SU-DHL-6 (cell line): ENCODE measurements at regions not wholly inside any gene's neighbourhood (a gene's known extent, or its start where the extent isn't known, plus 50 kb on each side); places are given as distances from the start of the nearest gene placed in this dataset.

Experiments
- H2AFZ ChIP-seq: fragments of 200-600 bp; sonication (generic); 2 replicates; pipeline ENCODE4 v1.6.1; 2014; ENCODE audit warnings: low read depth, mild to moderate bottlenecking, moderate library complexity, mixed read lengths, antibody characterized with exemption, low read length; ENCODE audit not compliant: severe bottlenecking
- H3F3A ChIP-seq: fragments of 200-600 bp; shearing (Covaris generic); 2 replicates; pipeline ENCODE4 v1.6.0; 2016; ENCODE audit warnings: antibody characterized with exemption, mild to moderate bottlenecking; ENCODE audit not compliant: insufficient read depth
- H3K27ac ChIP-seq: fragments of 200-600 bp; sonication (generic); 2 replicates; pipeline ENCODE4 v1.5.1; 2016; ENCODE audit warnings: low read depth, mild to moderate bottlenecking, low read length, moderate library complexity, mixed read lengths
- H3K27me3 ChIP-seq: fragments of 200-600 bp; sonication (generic), shearing (Covaris generic); 2 replicates; pipeline ENCODE4 v1.6.0; 2014; ENCODE audit warnings: mild to moderate bottlenecking, low read length
- H3K36me3 ChIP-seq: fragments of 200-600 bp; sonication (generic); 2 replicates; pipeline ENCODE4 v1.6.1; 2014; ENCODE audit warnings: mild to moderate bottlenecking, low read length, mixed read lengths
- H3K4me2 ChIP-seq: fragments of 300-600, 200-600 bp; shearing (Covaris generic), sonication (generic); 2 replicates; pipeline ENCODE4 v1.6.0; 2014; ENCODE audit warnings: low read length, low read depth, mild to moderate bottlenecking; ENCODE audit not compliant: poor library complexity, severe bottlenecking
- H3K4me3 ChIP-seq: fragments of 200-600 bp; sonication (generic); 2 replicates; pipeline ENCODE4 v1.5.1; 2014; ENCODE audit warnings: antibody characterized with exemption, low read length, mild to moderate bottlenecking, mixed read lengths; ENCODE audit not compliant: insufficient read depth, poor library complexity, severe bottlenecking
- H3K79me2 ChIP-seq: fragments of 200-600 bp; sonication (generic); 2 replicates; pipeline ENCODE4 v1.6.1; 2014; ENCODE audit warnings: mild to moderate bottlenecking, low read length, moderate library complexity; ENCODE audit not compliant: insufficient read depth
- H3K9ac ChIP-seq: fragments of 200-600 bp; sonication (generic); 2 replicates; pipeline ENCODE4 v1.7.0; 2014; ENCODE audit warnings: mild to moderate bottlenecking, low read length
- H3K9me2 ChIP-seq: fragments of 200-600 bp; sonication (generic); replicated peaks from 2 replicates; pipeline ENCODE4 v1.6.1; 2014; ENCODE audit warnings: low read length; ENCODE audit not compliant: insufficient read depth
- H3K9me3 ChIP-seq: fragments of 200-600 bp; sonication (generic); 2 replicates; pipeline ENCODE4 v1.6.1; 2014; ENCODE audit warnings: low read length, mixed read lengths; ENCODE audit not compliant: insufficient read depth
- H4K20me1 ChIP-seq: fragments of 200-600 bp; sonication (generic); 2 replicates; pipeline ENCODE4 v1.6.1; 2014; ENCODE audit warnings: low read depth, mild to moderate bottlenecking, antibody characterized with exemption, low read length, moderate library complexity, mixed read lengths
- CTCF ChIP-seq: fragments of 200-600 bp; sonication (generic); IDR thresholded peaks from one replicate; pipeline ENCODE4 v1.5.1; 2017; ENCODE audit warnings: antibody characterized with exemption, mild to moderate bottlenecking, low read length, moderate library complexity; ENCODE audit not compliant: insufficient read depth, poor library complexity, severe bottlenecking
- EZH2phosphoT487 ChIP-seq: fragments of 200-600 bp; sonication (generic), shearing (Covaris generic); conservative IDR thresholded peaks from 2 replicates; pipeline ENCODE4 v1.6.1; 2018; ENCODE audit warnings: mild to moderate bottlenecking, antibody characterized with exemption, low read length, moderate library complexity, mixed read lengths

DNA sequence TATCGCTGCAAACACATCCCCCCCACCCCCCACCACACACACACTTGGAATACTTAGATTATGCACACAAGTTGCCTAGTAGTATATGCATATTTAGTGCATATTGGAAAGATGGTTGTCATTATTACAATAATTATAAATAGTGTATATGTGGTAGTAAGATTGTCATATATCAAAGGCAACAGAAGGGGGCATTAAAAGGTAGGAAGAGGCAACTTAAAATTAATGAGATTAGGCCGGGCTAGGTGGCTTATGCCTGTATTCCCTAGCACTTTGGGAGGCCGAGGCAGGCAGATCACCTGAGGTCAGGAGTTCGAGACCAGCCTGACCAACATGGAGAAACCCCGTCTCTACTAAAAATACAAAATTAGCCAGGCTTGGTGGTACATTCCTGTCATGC, 52.1 kb downstream of the GSC start:
- Histone ChIP-seq H3K27me3 (no peaks in the 10 kb centered on the region), H3K79me2 (no peaks in the 10 kb centered on the region), H3K4me3 (no peak overlapping the region), H3K27ac (no peak overlapping the region), H4K20me1 (no peaks in the 10 kb centered on the region), H3K36me3 (no peaks in the 10 kb centered on the region), H3K9me2 (no peaks in the 10 kb centered on the region), H3K9me3 (no peaks in the 10 kb centered on the region), H2AFZ (no peak overlapping the region), H3K4me2 (no peak overlapping the region), H3F3A (no peaks in the 10 kb centered on the region), H3K9ac (no peak overlapping the region)
- TF ChIP-seq EZH2phosphoT487 (no peak), CTCF (no peak)

GRCh38 chr14:94716976-94717375, 52.9 kb downstream of the GSC start:
- H3K9ac ChIP-seq, result no peak overlapping the region

DNA sequence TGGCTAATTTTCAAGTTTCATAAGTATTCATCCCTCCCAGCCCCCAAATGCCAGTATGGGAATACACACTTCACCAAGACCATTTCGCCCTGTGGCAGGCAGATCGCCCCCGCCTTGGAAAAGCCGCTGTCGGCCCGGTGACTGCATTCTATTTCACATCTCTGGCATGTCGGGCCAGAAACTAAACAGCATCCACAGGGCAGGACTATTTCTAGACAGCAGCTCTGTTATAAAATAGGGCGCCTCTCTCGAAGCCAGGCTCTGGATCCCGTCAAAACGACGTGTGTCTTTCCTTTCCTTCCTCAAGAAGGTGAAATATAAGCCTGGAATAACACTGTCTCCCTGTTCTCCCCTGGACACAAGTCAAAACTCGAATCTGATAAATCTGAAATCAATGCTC, 56.8 kb downstream of the GSC start:
- Histone ChIP-seq H3K9me2 (no peaks in the 10 kb centered on the region), H3K27me3 (no peaks in the 10 kb centered on the region), H3K9ac (no peak overlapping the region), H3K27ac (no peak overlapping the region), H3K4me3 (no peak overlapping the region), H3K4me2 (no peak overlapping the region), H4K20me1 (no peaks in the 10 kb centered on the region), H3K36me3 (no peaks in the 10 kb centered on the region), H3K79me2 (no peaks in the 10 kb centered on the region), H3F3A (no peaks in the 10 kb centered on the region), H3K9me3 (no peaks in the 10 kb centered on the region), H2AFZ (no peak overlapping the region)
- no peak for TF ChIP-seq EZH2phosphoT487
- TF ChIP-seq CTCF, result no peak

More at GRCh38 chr14:94716976-94717375, 52.9 kb downstream of the GSC start:
- Histone ChIP-seq H3F3A (no peaks in the 10 kb centered on the region), H4K20me1 (no peaks in the 10 kb centered on the region), H3K27me3 (no peaks in the 10 kb centered on the region), H3K36me3 (no peaks in the 10 kb centered on the region), H3K9me3 (no peaks in the 10 kb centered on the region), H3K27ac (no peak overlapping the region), H3K79me2 (no peaks in the 10 kb centered on the region), H3K4me2 (no peak overlapping the region), H2AFZ (no peak overlapping the region), H3K4me3 (no peak overlapping the region), H3K9me2 (no peaks in the 10 kb centered on the region)
- TF ChIP-seq EZH2phosphoT487, result no peak
- TF ChIP-seq CTCF, result no peak
